HG02938 (cell line): ENCODE measurements at regions not wholly inside any gene's neighbourhood (a gene's known extent, or its start where the extent isn't known, plus 50 kb on each side); places are given as distances from the start of the nearest gene placed in this dataset.
"Not testable (repeated sequence)": the region's sequence is repeated elsewhere in the genome, so short reads cannot be mapped to it uniquely, and the experiment has no call there.

Experiments
- ATAC-seq: cut with Tn5 transposase; IDR thresholded peaks from one replicate; pipeline ENCODE4 v1.9.1; 2021; ENCODE audit warnings: mild to moderate bottlenecking, moderate library complexity; ENCODE audit not compliant: unreplicated experiment

- ATAC-seq, result no peak
These were observed 510.7 kb downstream of the RWDD3 start for GRCh38 chr1:95744731-95745130.

GRCh38 chr1:95752515-95753381, 518.7 kb downstream of the RWDD3 start:
- ATAC-seq, result no peak

GRCh38 chr1:95753382-95754016, 519.5 kb downstream of the RWDD3 start:
- ATAC-seq, result no peak

GRCh38 chr1:95754412-95754811, 520.4 kb downstream of the RWDD3 start:
- ATAC-seq, result no peak

- no peak for ATAC-seq
These were observed 532.0 kb downstream of the RWDD3 start for GRCh38 chr1:95766036-95766435.

- ATAC-seq, result no peak
These were observed 536.6 kb downstream of the RWDD3 start for GRCh38 chr1:95770581-95770980.

GRCh38 chr1:95778217-95778616, 544.2 kb downstream of the RWDD3 start:
- ATAC-seq, result no peak

DNA sequence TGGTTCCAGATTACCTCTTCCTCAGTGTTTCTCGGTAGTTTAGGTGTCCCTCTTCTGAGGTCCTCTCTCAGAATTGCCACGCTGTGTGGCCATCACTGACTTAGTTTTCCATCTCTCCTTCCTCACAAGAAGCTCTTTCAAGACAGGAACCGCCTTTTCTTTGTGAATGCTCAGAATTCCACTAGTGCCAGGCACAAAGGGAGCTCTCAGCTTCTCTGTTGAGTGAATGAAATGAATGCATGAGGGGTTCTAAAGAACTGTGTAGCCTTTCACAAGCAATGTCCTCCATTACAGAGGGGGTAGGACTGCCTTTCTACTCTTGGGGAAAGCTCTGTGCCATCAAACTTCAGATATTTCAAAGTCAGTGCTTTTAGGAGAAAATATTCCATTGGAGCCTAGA, 546.8 kb downstream of the RWDD3 start:
- no peak for ATAC-seq

- ATAC-seq, result no peak
These were observed 556.1 kb downstream of the RWDD3 start for GRCh38 chr1:95790136-95790535.

DNA sequence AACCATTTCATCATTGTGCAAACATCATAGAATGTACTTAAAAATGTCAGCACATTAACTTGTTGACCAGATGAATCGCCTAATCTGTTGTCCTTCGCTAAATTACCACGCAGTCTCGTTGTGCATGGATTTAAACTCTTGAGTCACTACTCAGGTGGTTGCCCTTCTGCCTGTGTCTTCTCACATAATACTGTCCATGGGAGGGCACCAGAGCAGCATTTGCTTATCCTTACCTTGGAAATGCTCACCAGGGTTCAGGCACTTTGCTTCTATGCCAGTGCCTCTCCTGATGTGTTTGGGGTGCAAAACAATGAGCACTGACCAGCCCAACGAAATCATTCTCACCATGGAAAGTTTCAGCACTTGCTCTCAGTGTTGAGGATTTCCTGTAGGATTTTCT, 559.9 kb downstream of the RWDD3 start:
- ATAC-seq, result no peak

- ATAC-seq, result not testable (repeated sequence)
These were observed 563.8 kb downstream of the RWDD3 start for GRCh38 chr1:95797761-95798160.

GRCh38 chr1:95806171-95806570, 572.2 kb downstream of the RWDD3 start:
- ATAC-seq, result no peak

- ATAC-seq, result no peak
These were observed 575.4 kb downstream of the RWDD3 start for GRCh38 chr1:95809391-95809790.

GRCh38 chr1:95815511-95815910, 581.5 kb downstream of the RWDD3 start:
- ATAC-seq, result no peak

GRCh38 chr1:95829556-95829955, 595.5 kb downstream of the RWDD3 start:
- ATAC-seq, result no peak

- no peak for ATAC-seq
These were observed 598.4 kb downstream of the RWDD3 start for GRCh38 chr1:95832370-95832769.

DNA sequence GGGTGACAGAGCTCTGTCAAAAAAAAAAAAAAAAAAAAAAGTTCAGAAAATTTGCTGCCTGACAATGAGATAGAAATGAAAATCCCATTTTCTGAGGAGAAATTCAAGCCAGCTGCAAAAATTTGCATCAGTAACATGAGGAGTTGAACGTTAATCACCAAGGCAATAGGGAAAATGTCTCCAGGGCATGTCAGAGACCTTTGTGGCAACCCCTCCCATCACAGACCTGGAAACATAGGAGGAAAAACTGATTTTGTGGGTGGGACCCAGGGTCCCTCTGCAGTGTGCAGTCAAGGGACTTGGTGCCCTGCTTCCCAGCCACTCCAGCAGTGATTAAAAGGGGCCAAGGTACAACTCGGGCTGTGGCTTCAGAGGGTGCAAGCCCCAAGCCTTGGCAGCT, 615.4 kb downstream of the RWDD3 start:
- ATAC-seq, result no peak

GRCh38 chr1:95850165-95850649, 616.2 kb downstream of the RWDD3 start:
- ATAC-seq, result no peak

DNA sequence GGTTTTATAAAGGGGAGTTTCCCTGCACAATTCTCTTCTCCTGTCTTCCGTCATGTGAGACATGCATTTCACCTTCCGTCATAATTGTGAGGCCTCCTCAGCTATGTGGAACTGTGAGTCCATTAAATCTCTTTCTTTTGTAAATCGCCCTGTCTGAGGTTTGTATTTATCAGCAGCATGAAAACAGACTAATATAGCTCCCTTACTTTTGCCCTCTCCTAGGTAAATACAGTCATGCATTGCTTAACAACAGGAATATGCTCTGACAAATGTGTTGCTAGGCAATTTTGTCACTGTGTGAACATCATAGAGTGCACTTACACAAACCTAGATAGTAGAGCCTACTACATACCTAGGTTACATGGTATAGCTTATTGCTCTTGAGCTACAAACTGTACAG, 616.8 kb downstream of the RWDD3 start:
- ATAC-seq, result no peak

- ATAC-seq, result no peak
These were observed 618.6 kb downstream of the RWDD3 start for GRCh38 chr1:95852483-95853070.

DNA sequence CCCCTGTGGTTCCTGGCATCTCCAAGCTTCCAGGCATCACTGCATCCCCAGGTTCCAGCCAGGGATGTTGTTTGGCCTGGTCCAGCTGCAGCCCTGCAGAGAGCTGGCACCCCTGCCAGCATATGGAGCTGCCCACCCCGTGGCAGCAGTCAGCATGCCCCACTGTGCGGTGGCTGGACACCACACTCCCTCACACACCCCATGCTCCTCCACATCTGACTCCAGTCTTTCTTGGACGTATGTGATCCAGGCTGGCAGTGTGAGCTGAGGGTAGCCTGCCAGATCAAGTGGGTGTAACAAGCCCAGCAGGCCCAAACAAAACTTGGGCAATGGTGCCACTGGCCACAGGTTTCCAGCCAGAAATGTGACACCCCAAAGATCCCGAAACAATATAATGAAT, 620.4 kb downstream of the RWDD3 start:
- ATAC-seq, result no peak

GRCh38 chr1:95863086-95863485, 629.1 kb downstream of the RWDD3 start:
- no peak for ATAC-seq
